ENCODE measurements at regions not wholly inside any gene's neighbourhood (a gene's known extent, or its start where the extent isn't known, plus 50 kb on each side); places are given as distances from the start of the nearest gene placed in this dataset.
"Not testable (repeated sequence)": the region's sequence is repeated elsewhere in the genome, so short reads cannot be mapped to it uniquely, and the experiment has no call there.

DNA sequence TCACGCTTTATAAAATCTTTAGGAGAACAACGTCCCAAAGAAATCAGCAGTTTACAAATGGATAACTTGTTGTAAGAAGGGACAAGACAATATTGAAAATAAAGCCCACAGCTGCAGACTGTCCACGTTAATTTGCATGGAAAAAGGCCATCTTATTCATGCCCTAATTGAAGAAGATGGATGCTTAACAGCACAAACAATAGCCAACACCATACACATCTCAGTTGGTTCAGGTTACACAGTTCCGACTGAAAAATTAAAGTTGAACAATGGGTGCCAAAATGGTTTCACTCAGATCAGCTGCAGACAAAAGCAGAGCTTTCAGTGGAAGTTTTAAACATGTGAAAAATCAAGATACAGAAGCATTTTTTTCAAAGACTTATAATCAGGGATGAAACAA, 314.2 kb downstream of the RAB38 start:
- DNase-seq, result no peak

DNA sequence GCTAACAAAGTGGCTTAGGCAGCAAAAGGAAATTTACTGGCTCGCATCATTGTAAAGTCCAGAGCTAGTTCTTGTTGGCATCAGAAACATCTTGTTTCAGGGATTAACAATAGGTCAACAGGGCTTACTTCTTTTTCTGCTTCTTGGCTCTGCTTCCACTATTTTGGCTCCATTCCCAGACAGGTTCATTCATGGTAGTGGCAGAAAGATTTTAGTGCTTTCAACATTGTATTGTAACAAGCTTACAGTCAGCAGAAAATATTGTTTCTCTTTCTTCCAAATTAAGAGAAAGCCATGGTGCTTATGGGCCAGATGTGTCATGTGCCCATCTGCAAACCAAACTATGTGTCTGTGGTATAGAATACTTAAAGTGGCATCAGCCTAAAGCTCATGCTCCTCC, 315.6 kb downstream of the RAB38 start:
- no peak for DNase-seq

DNA sequence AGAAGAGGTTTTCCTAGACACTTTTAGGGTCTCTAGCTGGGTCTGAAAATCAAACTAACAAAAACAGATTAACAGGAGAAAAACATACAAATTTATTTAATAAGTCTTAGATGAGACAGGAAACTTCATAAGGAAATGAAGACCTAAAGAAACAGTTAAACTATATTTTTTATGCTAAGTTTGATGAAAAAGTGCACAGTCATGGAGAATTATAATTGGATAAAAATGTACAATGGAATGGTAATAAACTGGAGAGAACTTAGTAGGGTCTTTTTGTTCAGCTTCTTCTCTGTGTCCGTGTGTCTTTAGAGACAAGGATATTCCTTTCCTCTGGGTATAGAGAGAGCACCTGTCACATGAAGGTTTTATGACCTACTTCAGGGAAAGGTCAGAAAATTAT, 323.4 kb downstream of the RAB38 start:
- no peak for DNase-seq

GRCh38 chr11:87851234-87851633, 324.0 kb downstream of the RAB38 start:
- DNase-seq, result no peak

GRCh38 chr11:87849216-87849615, 326.0 kb downstream of the RAB38 start:
- DNase-seq, result no peak

DNA sequence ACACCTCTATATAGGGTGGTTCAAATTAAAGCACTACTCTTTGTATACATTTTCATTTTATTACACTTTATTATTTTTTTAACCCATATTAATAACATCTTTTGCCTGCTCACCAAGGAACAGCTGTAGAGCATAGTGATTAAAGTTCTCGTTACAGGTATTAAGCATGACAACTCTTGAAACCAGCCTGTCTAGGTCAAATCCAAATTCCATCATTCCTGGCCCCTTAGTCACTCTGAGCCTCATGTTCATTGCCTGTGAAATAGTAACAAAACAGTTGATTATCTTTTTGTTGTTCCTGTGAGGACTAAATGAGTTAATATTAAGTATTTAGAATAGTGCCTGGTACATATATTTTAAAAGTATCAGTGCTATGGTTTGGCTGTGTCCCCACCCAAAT, 334.5 kb downstream of the RAB38 start:
- no peak for DNase-seq

DNA sequence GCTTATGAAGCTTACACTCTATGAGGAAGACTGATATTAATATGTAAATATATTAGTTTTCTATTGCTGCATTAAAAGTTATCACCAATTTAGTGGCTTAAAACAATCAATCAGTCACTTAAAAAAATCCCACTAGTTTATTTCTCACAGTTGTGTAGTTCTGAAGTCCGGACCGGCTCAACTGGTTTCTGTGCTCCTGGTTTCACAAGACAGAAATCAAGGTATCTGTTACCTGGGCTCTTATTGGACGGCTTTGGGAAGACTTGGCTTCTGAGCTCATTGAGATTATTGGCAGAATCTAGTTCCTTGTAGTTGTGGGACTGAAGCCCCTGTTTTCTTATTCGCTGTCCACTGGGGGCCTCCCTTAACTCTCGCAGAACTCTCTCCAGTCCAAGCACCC, 343.0 kb downstream of the RAB38 start:
- DNase-seq, result no peak

DNA sequence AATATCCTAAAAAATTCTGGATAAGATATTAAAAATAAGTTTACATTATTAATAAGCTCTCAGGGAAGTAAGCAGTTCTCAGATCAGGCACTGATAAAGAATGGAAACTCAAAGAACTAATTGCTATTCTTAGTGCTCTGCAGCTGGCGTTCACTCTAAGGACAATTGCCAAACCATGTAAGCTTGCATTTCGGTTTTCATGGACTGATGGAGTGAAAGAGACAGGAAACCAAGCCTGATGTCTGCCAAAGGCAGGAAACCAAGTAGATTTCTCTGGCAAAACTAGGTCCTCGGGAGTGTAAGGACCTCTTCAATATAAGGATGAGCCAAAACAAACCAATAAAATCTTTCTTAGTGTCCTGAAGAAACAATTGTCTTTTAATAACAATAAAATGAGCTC, 355.2 kb downstream of the RAB38 start:
- no peak for DNase-seq

- DNase-seq, result no peak
Measured at GRCh38 chr11:87819151-87819550, 356.1 kb downstream of the RAB38 start.

DNA sequence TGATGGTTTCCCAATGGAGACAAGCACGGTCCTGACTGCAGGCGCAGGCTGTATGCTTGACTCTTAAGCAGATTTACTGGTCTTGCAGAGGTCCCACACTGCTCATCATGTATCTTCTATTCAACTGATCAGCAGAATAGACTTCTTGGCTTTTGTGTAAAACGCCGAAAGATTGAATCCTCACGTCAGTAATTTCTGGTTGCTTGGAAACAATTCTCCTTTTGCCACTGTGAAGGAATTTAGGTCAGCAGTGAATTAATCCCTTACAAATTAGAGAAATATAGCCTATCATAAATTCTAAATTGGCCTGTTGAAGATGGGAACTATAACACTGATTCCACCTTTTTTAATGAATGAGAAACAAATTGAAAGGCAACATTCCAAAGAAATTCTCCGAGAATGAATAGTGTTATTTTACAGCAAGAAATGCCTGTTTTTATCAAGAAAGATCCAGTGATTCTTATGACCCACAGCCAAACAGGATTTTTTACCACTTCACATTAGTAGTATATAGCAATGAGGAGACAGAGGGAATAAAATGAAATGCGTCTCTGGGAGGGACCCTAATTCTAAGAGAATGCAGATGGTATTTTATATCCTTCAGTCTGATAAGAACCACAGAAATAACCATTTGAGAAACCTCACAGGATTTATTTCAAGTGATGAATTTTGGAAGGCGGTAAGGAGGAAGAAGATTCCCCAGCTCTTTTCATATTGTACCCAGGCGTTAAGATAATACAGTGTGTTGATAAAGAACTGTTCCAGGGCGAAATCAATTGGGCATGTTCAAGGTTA, 362.5 kb downstream of the RAB38 start:
- no peak for DNase-seq

GRCh38 chr11:87810486-87810885, 364.8 kb downstream of the RAB38 start:
- no peak for DNase-seq

GRCh38 chr11:87809256-87809655, 366.0 kb downstream of the RAB38 start:
- no peak for DNase-seq

DNA sequence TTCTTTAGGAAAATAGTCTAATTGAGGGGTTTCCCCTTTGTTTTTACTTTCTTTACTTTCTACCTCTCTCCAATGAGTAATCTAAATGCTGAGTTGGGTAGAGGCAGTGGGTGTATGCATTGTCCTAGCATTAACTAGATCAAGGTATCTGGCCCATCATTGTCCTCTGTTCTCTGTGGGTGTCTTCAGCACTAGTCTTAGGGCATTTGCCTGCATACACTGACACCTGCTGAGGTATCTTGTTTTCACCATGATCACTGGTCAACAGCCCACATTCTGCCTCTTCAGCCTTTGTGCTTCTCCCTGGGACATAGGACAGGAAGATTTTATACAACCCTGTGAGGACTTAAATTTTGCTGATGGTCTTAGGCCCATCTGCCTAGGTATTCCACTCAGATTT, 371.1 kb downstream of the RAB38 start:
- no peak for DNase-seq

DNA sequence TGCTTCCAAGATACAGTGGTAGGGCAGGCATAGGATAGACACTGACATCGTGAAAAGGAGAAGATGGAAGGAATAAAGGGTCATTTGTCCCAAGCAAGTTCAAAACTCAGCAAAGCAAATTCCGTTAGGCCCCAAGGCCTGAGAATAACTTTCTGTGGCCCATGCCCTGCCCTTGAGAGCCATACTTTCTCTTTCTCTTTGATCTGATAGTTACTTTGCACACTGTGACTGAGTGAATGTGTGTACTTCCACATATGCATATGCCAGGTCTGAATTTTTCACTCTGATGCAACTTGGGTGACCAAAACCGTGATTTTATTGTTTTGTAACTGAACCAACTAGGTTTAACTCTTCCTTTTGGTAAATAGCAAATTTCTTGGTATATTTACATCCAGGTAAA, 371.5 kb downstream of the RAB38 start:
- no peak for DNase-seq

DNA sequence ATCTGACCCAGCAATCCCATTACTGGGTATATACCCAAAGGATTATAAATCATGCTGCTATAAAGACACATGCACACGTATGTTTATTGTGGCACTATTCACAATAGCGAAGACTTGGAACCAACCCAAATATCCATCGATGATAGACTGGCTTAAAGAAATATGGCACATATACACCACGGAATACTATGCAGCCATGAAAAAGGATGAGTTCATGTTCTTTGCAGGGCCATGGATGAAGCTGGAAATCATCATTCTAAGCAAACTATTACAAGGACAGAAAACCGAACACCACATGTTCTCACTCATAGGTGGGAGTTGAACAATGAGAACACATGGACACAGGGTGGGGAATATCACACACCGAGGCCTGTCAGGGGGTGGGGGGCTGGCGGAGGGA, 390.4 kb downstream of the RAB38 start:
- DNase-seq, result not testable (repeated sequence)

GRCh38 chr11:87780068-87780413, 395.2 kb downstream of the RAB38 start:
- DNase-seq, result no peak

DNA sequence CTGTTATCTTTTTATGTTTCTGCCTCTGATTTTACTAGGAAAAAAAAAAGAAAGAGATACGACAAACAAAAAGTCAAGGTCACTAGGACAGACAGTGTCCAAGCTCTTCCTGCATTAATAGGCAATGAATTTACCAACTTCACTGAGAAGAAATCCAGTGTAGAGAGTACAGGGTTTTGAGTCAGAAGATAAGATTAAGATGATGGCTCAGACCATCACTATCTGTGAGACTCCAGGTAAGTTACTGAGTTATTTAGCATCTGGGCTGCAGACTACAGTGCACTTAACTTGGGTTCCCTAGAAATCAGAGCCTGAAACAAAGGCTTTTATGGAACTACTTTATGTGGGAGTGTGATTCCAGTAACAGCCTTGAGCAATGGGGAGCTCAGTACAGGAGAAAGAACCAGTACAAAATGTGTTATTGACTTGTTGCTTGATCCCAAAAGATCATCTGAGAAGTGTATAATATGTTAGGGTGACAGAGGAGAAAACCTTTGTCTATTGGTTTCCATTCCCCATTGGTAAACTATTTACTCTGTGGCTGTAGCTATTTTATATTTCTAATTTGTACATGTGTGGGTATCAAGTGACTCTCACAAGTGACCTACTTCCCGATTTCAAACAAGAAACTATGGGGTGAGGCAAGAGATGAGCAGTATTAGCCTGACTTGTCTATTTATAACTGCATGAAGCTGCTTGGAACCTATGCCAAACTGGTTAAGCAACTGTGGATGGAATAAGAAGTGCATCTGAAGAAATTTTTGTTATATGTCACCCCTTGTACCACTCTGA, 395.8 kb downstream of the RAB38 start:
- DNase-seq, result no peak

DNA sequence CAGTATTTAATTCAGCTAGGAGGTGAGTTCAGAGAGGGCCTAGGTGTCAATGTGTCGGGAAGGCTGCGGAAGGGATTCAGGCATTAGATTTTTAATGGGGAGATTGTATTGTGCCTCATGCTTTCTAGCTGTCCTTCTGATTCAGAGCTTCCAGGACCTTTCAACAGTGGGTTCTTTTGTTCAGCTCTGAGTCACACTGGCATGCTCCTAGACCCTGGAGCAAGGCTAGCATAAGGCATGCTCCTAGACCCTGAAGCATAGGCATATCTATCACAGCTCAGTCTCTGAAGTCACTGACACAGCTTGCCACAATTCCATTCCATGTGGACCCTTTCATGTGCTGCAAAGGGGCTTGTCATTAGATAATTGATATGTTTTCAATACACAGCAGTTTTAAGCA, 396.9 kb downstream of the RAB38 start:
- no peak for DNase-seq

DNA sequence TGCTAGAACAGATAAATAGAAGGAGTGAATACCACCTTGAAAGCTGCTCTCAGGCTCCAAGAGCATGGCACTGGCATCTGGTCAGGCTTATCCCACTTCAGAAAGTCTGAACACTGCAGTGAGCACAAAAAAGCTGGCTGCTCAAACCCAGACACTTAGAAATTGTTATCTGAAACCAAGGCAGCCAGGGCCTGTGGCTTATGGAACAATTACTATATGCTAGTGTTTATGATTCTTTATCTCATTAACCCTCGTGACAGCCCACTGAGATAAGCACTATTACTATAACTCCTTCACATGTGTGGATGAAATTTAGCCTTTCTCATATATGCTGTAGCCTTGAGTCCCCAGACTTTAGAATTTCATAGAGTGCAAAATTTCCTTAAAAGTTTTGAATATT, 400.2 kb downstream of the RAB38 start:
- no peak for DNase-seq

GRCh38 chr11:87769661-87770060, 405.6 kb downstream of the RAB38 start:
- DNase-seq, result no peak

- no peak for DNase-seq
Measured at GRCh38 chr11:87767615-87768014, 407.6 kb downstream of the RAB38 start.

GRCh38 chr11:87764075-87764474, 411.2 kb downstream of the RAB38 start:
- DNase-seq, result not testable (repeated sequence)

- no peak for DNase-seq
Measured at GRCh38 chr11:87754685-87755084, 420.6 kb downstream of the RAB38 start.

DNA sequence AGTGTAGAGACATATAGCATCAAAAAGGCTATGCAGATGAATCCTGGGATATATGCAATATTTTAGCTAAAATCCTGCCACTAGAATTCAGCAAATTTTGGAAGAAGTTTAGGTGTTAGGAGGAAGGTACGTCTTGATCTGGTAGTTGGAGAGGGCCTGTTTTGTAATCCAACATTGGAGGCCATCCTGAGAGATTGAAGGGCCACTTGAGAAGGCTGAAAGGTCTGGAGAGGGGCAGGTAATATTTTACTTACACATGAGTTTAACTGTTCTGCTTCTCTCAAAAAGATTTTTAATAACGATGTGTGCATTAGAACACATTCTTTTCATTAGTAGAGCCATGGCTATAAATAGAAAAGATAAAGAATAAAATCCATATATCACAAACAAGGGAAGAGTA, 422.1 kb downstream of the RAB38 start:
- DNase-seq, result no peak

DNA sequence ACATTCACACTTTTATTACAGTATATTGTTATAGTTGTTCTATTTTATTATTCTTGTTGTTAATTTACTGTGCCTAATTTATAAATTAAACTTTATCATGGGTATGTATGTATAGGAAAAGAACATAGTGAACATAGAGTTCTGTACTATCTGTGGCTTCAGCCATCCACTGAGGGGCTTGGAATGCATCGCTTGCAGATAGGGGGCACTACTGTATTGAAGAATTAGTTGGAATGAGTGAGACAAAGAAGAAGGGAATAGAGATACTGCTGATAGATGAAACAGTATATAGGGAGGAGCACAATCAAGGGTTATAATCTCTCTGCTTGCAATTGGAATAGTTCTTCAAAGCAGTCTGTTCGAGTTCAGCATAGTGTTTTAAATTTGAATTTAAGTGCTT, 432.2 kb downstream of the RAB38 start:
- no peak for DNase-seq
